BLaER1 (cell line): ENCODE measurements at regions not wholly inside any gene's neighbourhood (a gene's known extent, or its start where the extent isn't known, plus 50 kb on each side); places are given as distances from the start of the nearest gene placed in this dataset.

ENCODE experiments used
- H3K27ac ChIP-seq: shearing (Covaris generic); formaldehyde crosslinking; 2 replicates; pipeline ENCODE4 v1.8.1; 2022
- H3K27me3 ChIP-seq: shearing (Covaris generic); formaldehyde crosslinking; 2 replicates; pipeline ENCODE4 v1.8.1; 2022
- H3K36me3 ChIP-seq: shearing (Covaris generic); formaldehyde crosslinking; 2 replicates; pipeline ENCODE4 v1.8.1; 2022
- H3K4me1 ChIP-seq: shearing (Covaris generic); formaldehyde crosslinking; 2 replicates; pipeline ENCODE4 v1.8.1; 2022
- H3K4me2 ChIP-seq: shearing (Covaris generic); formaldehyde crosslinking; 2 replicates; pipeline ENCODE4 v1.8.1; 2022
- H3K4me3 ChIP-seq: shearing (Covaris generic); formaldehyde crosslinking; 2 replicates; pipeline ENCODE4 v1.8.1; 2022
- H3K9ac ChIP-seq: shearing (Covaris generic); formaldehyde crosslinking; 2 replicates; pipeline ENCODE4 v1.8.1; 2022
- H3K9me3 ChIP-seq: shearing (Covaris generic); formaldehyde crosslinking; 2 replicates; pipeline ENCODE4 v1.8.1; 2022
- H4K20me1 ChIP-seq: shearing (Covaris generic); formaldehyde crosslinking; 2 replicates; pipeline ENCODE4 v1.8.1; 2022
- Cebpa-rat ChIP-seq: shearing (Covaris generic); IDR thresholded peaks from 2 replicates; pipeline ENCODE4 v1.8.1; 2022

DNA sequence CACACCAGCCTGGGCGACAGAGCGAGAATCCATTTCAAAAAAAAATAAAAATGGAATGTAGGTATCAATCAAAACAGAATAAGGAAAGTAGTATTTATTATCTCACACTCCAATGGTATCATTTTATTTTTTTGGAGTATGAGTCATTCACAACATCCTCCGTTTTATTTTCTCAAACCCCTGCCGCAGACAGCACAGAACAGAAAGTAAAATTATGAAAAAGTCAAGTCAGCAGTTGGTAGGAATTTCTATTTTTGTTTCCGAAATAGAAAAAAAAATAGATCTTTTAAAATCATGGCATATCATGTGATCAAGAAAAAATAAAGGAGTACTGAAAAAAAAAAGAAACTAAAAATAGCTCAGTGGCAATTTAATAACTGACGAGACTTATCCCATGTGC lies 490.7 kb upstream of the TENM3 start:
- Histone ChIP-seq H4K20me1 (no peaks in the 10 kb centered on the region), H3K27me3 (no peaks in the 10 kb centered on the region), H3K9me3 (no peaks in the 10 kb centered on the region), H3K4me2 (no peak overlapping the region), H3K9ac (no peak overlapping the region), H3K4me1 (peaks cover 11% of the 10 kb centered on the region), H3K36me3 (no peaks in the 10 kb centered on the region), H3K27ac (no peak overlapping the region), H3K4me3 (no peak overlapping the region)
- TF ChIP-seq Cebpa-rat = no peak

DNA sequence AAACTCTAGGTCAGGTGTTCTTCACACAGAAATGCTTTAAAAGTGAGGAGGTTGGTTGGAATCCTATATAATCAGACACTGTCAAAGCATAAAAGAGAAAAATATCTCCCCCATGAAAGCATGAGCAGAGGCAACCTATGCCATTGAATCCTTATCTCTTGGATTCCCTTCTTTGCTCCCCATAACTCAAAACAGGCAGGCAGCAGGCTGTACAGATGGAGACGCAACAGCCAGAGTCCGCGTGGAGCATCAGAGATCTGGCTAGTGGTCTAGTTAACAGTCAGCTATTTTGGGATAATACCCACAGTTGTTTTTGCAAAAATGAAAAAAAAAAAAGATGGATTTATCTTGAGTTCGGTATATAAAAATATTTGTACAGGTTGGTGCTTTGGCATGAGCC lies 490.0 kb upstream of the TENM3 start:
- no peak for TF ChIP-seq Cebpa-rat
- Histone ChIP-seq H3K27ac (no peak overlapping the region), H3K4me1 (peaks cover 11% of the 10 kb centered on the region), H3K9me3 (no peaks in the 10 kb centered on the region), H4K20me1 (no peaks in the 10 kb centered on the region), H3K36me3 (no peaks in the 10 kb centered on the region), H3K4me2 (no peak overlapping the region), H3K4me3 (no peak overlapping the region), H3K9ac (no peak overlapping the region), H3K27me3 (no peaks in the 10 kb centered on the region)

GRCh38 chr4:181755846-181756245 lies 487.4 kb upstream of the TENM3 start:
- Histone ChIP-seq H3K27ac (no peak overlapping the region), H3K27me3 (no peaks in the 10 kb centered on the region), H3K4me3 (no peak overlapping the region), H3K36me3 (no peaks in the 10 kb centered on the region), H4K20me1 (no peaks in the 10 kb centered on the region), H3K4me1 (peaks cover 19% of the 10 kb centered on the region), H3K9me3 (no peaks in the 10 kb centered on the region), H3K4me2 (peak overlapping the region; percentile 56; the same call in 1 of the 2 replicates), H3K9ac (no peak overlapping the region)
- TF ChIP-seq Cebpa-rat = no peak

DNA sequence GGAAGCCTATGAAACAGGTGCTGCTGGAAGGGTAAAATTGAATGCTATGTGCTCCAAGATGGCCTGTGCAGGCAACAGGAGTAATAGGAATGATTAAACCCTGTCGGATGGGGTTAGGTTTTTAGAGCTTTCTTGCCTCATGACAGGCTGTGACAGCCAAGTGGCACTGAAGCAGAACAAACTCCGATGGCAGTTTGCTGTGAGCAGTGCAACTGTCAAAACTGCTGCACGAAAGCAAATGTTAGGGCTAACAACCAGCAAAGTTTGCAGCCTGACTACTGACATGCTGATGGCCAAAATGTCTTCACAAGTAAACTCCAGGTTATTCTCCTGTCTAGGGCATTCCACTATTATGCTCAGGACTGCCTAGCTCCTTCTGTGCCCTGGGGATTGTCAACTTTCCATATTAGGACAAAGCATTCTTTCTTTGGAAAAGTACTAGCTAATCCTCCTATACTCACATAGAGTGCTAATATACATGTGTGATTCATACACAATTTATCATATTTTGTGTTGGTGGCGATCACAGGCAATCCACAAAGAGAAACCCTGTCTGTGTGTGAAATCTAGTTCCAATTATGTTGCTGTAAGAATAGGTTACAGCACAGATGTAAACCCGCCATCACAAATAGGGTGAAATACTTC lies 486.6 kb upstream of the TENM3 start:
- H3K36me3 ChIP-seq = no peaks in the 10 kb centered on the region
- no peak overlapping the region for H3K4me3 ChIP-seq
- H4K20me1 ChIP-seq = no peaks in the 10 kb centered on the region
- H3K9ac ChIP-seq = no peak overlapping the region
- H3K27ac ChIP-seq = no peak overlapping the region
- H3K9me3 ChIP-seq = no peaks in the 10 kb centered on the region
- TF ChIP-seq Cebpa-rat = no peak
- peak overlapping the region; percentile 56 for H3K4me2 ChIP-seq
- peaks cover 24% of the 10 kb centered on the region for H3K4me1 ChIP-seq
- no peaks in the 10 kb centered on the region for H3K27me3 ChIP-seq

DNA sequence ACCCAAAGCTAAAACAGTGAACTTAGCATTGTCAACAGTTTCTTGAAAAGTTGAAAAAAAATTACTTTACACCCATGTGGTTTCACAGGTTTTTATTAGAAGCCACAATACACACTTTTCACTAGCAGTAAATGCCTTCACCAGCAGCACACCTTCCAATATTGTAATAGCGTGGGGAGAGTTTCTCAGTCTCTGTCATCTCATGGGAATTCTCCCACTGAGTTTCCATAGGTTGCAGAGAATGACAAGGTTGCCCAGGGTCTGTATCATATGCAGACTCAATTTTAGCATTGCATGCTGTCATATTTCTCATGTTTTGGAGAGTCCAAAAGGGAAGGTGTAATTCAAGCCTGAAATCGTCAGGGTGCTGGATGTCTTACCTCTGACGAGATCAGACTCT lies 486.1 kb upstream of the TENM3 start:
- Histone ChIP-seq H3K36me3 (no peaks in the 10 kb centered on the region), H3K4me1 (peaks cover 24% of the 10 kb centered on the region), H4K20me1 (no peaks in the 10 kb centered on the region), H3K4me3 (no peak overlapping the region), H3K9ac (no peak overlapping the region), H3K4me2 (no peak overlapping the region), H3K27me3 (no peaks in the 10 kb centered on the region), H3K9me3 (no peaks in the 10 kb centered on the region), H3K27ac (no peak overlapping the region)
- TF ChIP-seq Cebpa-rat = no peak

DNA sequence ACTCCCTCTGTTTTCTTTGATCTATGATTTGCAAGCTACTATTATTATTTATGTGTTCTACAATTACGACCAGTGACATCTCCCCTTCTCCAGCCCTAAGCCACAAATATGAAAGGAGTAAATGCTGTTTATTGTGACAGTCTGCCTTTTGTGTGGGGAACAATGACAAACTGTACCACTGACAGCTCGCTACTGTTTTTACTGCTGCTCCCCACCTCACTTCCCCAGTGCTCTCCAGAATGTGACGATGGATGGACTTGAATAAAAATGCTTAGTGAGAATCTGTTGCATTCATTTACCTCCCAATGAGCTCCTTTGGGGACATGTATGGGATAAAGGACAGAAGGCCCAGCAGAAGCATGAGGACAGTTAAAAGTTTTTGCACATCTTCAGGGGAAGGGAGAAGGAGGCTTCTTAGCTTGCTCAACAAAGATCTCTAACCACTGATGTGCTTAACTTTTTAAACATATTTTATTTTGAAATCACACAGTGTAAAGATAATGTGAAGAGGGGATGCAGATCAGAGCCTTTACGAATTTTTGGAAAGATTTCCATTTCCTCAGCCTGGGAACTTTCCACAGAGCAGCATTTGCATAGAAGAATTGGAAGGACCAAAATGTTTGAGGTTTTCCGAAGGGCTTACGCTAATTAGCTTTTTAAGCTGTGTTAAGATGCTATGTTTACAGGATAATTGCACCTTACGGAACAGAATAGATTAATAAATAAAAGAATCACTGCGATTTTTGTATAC lies 485.1 kb upstream of the TENM3 start:
- Histone ChIP-seq H3K27me3 (no peaks in the 10 kb centered on the region), H3K27ac (no peak overlapping the region), H3K9me3 (no peaks in the 10 kb centered on the region), H3K4me2 (no peak overlapping the region), H3K4me1 (peaks cover 24% of the 10 kb centered on the region), H3K36me3 (no peaks in the 10 kb centered on the region), H3K4me3 (no peak overlapping the region), H4K20me1 (no peaks in the 10 kb centered on the region), H3K9ac (no peak overlapping the region)
- TF ChIP-seq Cebpa-rat = no peak

GRCh38 chr4:181760560-181760959 lies 482.6 kb upstream of the TENM3 start:
- H3K4me3 ChIP-seq = no peak overlapping the region
- no peak overlapping the region for H3K27ac ChIP-seq
- no peaks in the 10 kb centered on the region for H3K36me3 ChIP-seq
- H3K9ac ChIP-seq = no peak overlapping the region
- peak overlapping the region; percentile 43 for H3K4me2 ChIP-seq
- H3K4me1 ChIP-seq = peaks cover 24% of the 10 kb centered on the region
- no peaks in the 10 kb centered on the region for H3K27me3 ChIP-seq
- H4K20me1 ChIP-seq = no peaks in the 10 kb centered on the region
- no peaks in the 10 kb centered on the region for H3K9me3 ChIP-seq
- TF ChIP-seq Cebpa-rat = no peak

DNA sequence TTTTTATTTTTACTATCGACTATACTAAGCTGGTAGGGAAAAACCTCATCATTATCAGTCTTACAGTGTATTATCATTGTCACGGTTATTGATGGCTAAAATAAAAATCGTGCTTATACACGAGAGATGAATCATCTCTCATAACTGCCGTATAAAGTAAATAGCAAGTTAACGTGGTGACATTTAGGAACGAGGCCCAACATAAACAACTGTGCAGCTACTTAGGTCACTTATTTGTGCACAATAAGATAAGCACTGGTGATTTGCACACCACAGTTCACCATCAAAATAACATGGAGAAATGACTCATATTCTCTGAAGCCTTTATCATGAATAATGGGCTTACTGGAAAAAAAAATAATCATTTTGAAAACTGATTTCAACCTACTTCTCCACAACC lies 482.0 kb upstream of the TENM3 start:
- H4K20me1 ChIP-seq = no peaks in the 10 kb centered on the region
- no peak overlapping the region for H3K27ac ChIP-seq
- H3K4me3 ChIP-seq = no peak overlapping the region
- no peaks in the 10 kb centered on the region for H3K36me3 ChIP-seq
- H3K4me1 ChIP-seq = peaks cover 21% of the 10 kb centered on the region
- peak overlapping the region; percentile 43 for H3K4me2 ChIP-seq
- H3K9me3 ChIP-seq = no peaks in the 10 kb centered on the region
- no peak overlapping the region for H3K9ac ChIP-seq
- no peak for TF ChIP-seq Cebpa-rat
- no peaks in the 10 kb centered on the region for H3K27me3 ChIP-seq

DNA sequence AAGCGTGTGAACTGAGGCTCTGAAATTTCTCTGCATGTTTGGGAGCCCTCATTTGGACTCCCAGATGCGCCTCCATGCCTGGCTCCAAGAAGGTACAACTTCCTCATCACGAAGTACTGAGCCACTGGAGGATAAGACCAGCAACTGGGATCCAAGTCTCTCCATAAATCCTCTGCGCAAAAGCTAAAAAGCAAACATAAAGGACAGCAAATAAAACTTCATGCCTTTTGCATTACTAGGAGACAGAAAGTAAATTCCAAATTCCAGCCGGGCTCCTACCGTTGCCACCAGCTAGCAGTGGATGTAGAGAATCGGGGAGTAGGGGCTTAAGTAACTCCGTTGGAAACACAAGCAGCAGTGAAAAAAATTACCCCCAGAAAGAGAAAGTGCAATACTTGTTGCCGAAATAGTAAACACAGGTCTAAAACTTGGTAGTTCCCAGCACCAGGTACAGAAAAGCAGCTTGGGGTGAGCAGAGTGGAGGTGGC lies 477.1 kb upstream of the TENM3 start:
- Histone ChIP-seq H4K20me1 (no peaks in the 10 kb centered on the region), H3K9me3 (no peaks in the 10 kb centered on the region), H3K4me2 (no peak overlapping the region), H3K4me3 (no peak overlapping the region), H3K4me1 (peaks cover 3% of the 10 kb centered on the region), H3K27me3 (no peaks in the 10 kb centered on the region), H3K27ac (no peak overlapping the region), H3K9ac (no peak overlapping the region), H3K36me3 (no peaks in the 10 kb centered on the region)
- TF ChIP-seq Cebpa-rat = no peak

DNA sequence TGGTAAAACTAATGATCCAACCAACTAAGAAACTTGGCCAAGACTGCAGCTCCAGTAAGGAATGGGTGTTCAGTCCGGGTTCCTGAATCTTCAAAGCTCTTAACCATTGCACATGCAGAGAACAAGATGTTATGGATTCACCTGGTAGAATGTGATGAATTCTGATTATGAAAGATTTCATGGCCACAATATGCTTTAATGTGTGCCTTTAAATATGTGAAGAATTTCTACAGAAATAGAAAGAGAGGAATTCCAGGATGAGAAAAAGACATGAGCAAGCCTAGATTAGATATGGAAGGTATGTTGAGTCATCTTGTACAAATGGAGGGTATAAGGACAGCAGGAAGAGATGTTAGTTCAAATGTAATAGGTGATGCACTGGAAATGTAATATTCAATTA lies 472.2 kb upstream of the TENM3 start:
- peaks cover 7% of the 10 kb centered on the region for H3K4me1 ChIP-seq
- H3K4me2 ChIP-seq = no peak overlapping the region
- no peak overlapping the region for H3K4me3 ChIP-seq
- no peaks in the 10 kb centered on the region for H4K20me1 ChIP-seq
- H3K9ac ChIP-seq = no peak overlapping the region
- H3K9me3 ChIP-seq = 0 out of 2 replicates have a peak, but pooled peaks cover 4% of the 10 kb centered on the region
- no peak for TF ChIP-seq Cebpa-rat
- no peak overlapping the region for H3K27ac ChIP-seq
- no peaks in the 10 kb centered on the region for H3K27me3 ChIP-seq
- no peaks in the 10 kb centered on the region for H3K36me3 ChIP-seq
